A673 (cell line): ENCODE measurements at regions not wholly inside any gene's neighbourhood (a gene's known extent, or its start where the extent isn't known, plus 50 kb on each side); places are given as distances from the start of the nearest gene placed in this dataset.
"Not testable (repeated sequence)": the region's sequence is repeated elsewhere in the genome, so short reads cannot be mapped to it uniquely, and the experiment has no call there.

Experiments
- BruUV-seq: library from RNA; stranded (reverse); fragments of 400-500 nt; replicated peaks from 2 replicates; lab custom pipeline; 2021; lab: Mats Ljungman, UMichigan
- CTCF ChIA-PET: fragments of 300-600 bp; sonication (Branson Sonifier 250); formaldehyde crosslinking; loops from one replicate; lab custom pipeline; 2022; ENCODE audit warnings: antibody characterized with exemption; lab: Charles Lee
- POLR2A ChIA-PET: fragments of 300-600 bp; sonication (Branson Sonifier 250); formaldehyde crosslinking; loops from one replicate; lab custom pipeline; 2022; ENCODE audit warnings: antibody characterized with exemption; ENCODE audit not compliant: low non-redundant PET; lab: Charles Lee
- DNase-seq: peaks from one replicate; pipeline ENCODE4 v3.0.0-alpha.2; 2015; ENCODE audit warnings: low spot score
- H3K27ac ChIP-seq: fragments of 200-600 bp; sonication (generic); 2 replicates; pipeline ENCODE4 v1.5.1; 2016; ENCODE audit warnings: mixed run types, low read depth, mild to moderate bottlenecking, mixed read lengths, antibody characterized with exemption, low read length; ENCODE audit not compliant: poor library complexity, severe bottlenecking
- H3K27me3 ChIP-seq: fragments of 200-600 bp; sonication (generic); replicated peaks from 2 replicates; pipeline ENCODE4 v1.6.1; 2017; ENCODE audit warnings: mixed run types, low read depth, mild to moderate bottlenecking, mixed read lengths, antibody characterized with exemption, low read length; ENCODE audit not compliant: insufficient read depth, poor library complexity
- H3K36me3 ChIP-seq: fragments of 200-600 bp; sonication (generic); 2 replicates; pipeline ENCODE4 v1.6.1; 2016; ENCODE audit warnings: mixed run types, mild to moderate bottlenecking, mixed read lengths, antibody characterized with exemption, low read length; ENCODE audit not compliant: insufficient read depth, poor library complexity, severe bottlenecking
- H3K4me1 ChIP-seq: fragments of 200-600 bp; sonication (generic); 2 replicates; pipeline ENCODE4 v1.6.1; 2017; ENCODE audit warnings: mixed run types, mild to moderate bottlenecking, mixed read lengths, antibody characterized with exemption, low read length; ENCODE audit not compliant: insufficient read depth, poor library complexity, severe bottlenecking
- H3K4me3 ChIP-seq: fragments of 200-600 bp; sonication (generic); 2 replicates; pipeline ENCODE4 v1.5.1; 2016; ENCODE audit warnings: low read depth, mixed run types, mild to moderate bottlenecking, mixed read lengths, low read length; ENCODE audit not compliant: poor library complexity, severe bottlenecking
- H3K9me3 ChIP-seq: fragments of 200-600 bp; sonication (generic); 2 replicates; pipeline ENCODE4 v1.6.1; 2016; ENCODE audit warnings: mixed run types, low read depth, mild to moderate bottlenecking, mixed read lengths, antibody characterized with exemption, low read length; ENCODE audit not compliant: poor library complexity, severe bottlenecking
- CTCF ChIP-seq: fragments of 300-800, 200-600 bp; sonication (generic); conservative IDR thresholded peaks from 2 replicates; pipeline ENCODE4 v1.5.1; 2017; ENCODE audit warnings: low read depth, mild to moderate bottlenecking, antibody characterized with exemption, low read length, moderate library complexity, mixed read lengths
- EZH2 ChIP-seq: fragments of 200-600 bp; sonication (generic); IDR thresholded peaks from 2 replicates; pipeline ENCODE4 v1.6.1; 2017; ENCODE audit warnings: borderline replicate concordance, low read depth, mild to moderate bottlenecking, mixed read lengths, antibody characterized with exemption, low read length; ENCODE audit not compliant: poor library complexity, severe bottlenecking
- intact Hi-C: fragments of 100-400 bp; cut with micrococcal nuclease; formaldehyde crosslinking; loops from one replicate; pipeline ENCODE4 v1.10.0; 2022; ENCODE audit not compliant: unreplicated experiment

DNA sequence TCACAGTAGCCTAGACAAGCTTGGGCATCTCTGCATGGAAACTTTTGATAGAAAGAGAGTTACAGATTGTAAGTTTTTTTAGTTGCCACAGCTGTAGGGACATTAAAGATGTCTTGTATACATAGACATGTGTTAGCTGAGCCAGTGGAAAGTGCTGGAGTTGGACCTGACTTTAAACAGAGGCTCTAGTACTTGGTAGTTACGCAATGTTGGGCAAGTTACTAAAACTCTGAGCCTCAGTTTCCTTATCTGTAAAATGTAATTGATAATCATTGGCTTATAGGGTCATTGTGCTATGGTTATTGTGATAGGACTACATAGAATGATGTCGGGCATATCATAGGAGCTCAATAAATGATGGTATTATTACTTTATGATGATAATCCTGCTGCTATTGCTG is 225.8 kb upstream of the CPHXL start:
- ChIA-PET CTCF (no interaction called here), POLR2A (no interaction called here)
- H3K27ac ChIP-seq: no peak overlapping the region
- H3K4me3 ChIP-seq: no peak overlapping the region
- DNase-seq: no peak
- no peaks in the 10 kb centered on the region for H3K4me1 ChIP-seq
- no peaks in the 10 kb centered on the region for H3K9me3 ChIP-seq
- intact Hi-C loops: no loop called here
- peaks cover 22% of the 10 kb centered on the region for H3K27me3 ChIP-seq
- no peak for TF ChIP-seq EZH2
- no peaks in the 10 kb centered on the region for H3K36me3 ChIP-seq
- BruUV-seq: no TSS peak

GRCh38 chr16:75957870-75958269 is 231.6 kb upstream of the CPHXL start:
- H3K9me3 ChIP-seq: no peaks in the 10 kb centered on the region
- no TSS peak for BruUV-seq
- no peaks in the 10 kb centered on the region for H3K4me1 ChIP-seq
- H3K4me3 ChIP-seq: no peak overlapping the region
- ChIA-PET POLR2A (no interaction called here), CTCF (no interaction called here)
- intact Hi-C loops: no loop called here
- no peak overlapping the region for H3K27ac ChIP-seq
- H3K27me3 ChIP-seq: peaks cover 2% of the 10 kb centered on the region
- no peak for DNase-seq
- no peaks in the 10 kb centered on the region for H3K36me3 ChIP-seq
- no peak for TF ChIP-seq EZH2
- no peak for TF ChIP-seq CTCF

- Histone ChIP-seq H3K4me3 (no peak overlapping the region), H3K27me3 (no peaks in the 10 kb centered on the region), H3K27ac (no peak overlapping the region), H3K4me1 (no peaks in the 10 kb centered on the region), H3K36me3 (no peaks in the 10 kb centered on the region), H3K9me3 (no peaks in the 10 kb centered on the region)
- no peak for DNase-seq
- BruUV-seq: no TSS peak
- ChIA-PET CTCF (no interaction called here), POLR2A (no interaction called here)
- TF ChIP-seq EZH2: no peak
- TF ChIP-seq CTCF: no peak
- intact Hi-C loops: no loop called here
Observed at GRCh38 chr16:75965504-75966374, 239.4 kb upstream of the CPHXL start.

- H3K4me3 ChIP-seq, intact Hi-C loops, H3K9me3 ChIP-seq, H3K4me1 ChIP-seq, DNase-seq, H3K27me3 ChIP-seq, H3K36me3 ChIP-seq, BruUV-seq, CTCF ChIA-PET, POLR2A ChIA-PET, H3K27ac ChIP-seq: not testable (repeated sequence)
Observed at GRCh38 chr16:75969120-75969519, 242.8 kb upstream of the CPHXL start.
